ENCODE measurements at regions not wholly inside any gene's neighbourhood (a gene's known extent, or its start where the extent isn't known, plus 50 kb on each side); places are given as distances from the start of the nearest gene placed in this dataset.

GRCh38 chr16:86211800-86212199 is 298.5 kb upstream of the FOXF1 start:
- no peaks in the 10 kb centered on the region for H3K36me3 ChIP-seq
- DNase-seq (ENCODE audit: low spot score in 2 of 2) = no peak
- WGBS, 2 donors = 70 to 76% methylated on average over 6 of the region's 6 CpGs
- H3K27ac ChIP-seq = no peak overlapping the region
- H3K4me3 ChIP-seq = no peak overlapping the region
- H3K27me3 ChIP-seq = peaks cover 0 to 5% of the 10 kb centered on the region in 2 donors
- H3K9me3 ChIP-seq = peaks cover 0 to 4% (median 0%) of the 10 kb centered on the region in 4 donors
- peaks cover 0 to 8% (median 0%) of the 10 kb centered on the region in 4 donors for H3K4me1 ChIP-seq
- TF ChIP-seq POLR2A (IDR thresholded peaks at IDR 0.05) (no peak), EP300 (IDR thresholded peaks at IDR 0.05) (no peak), CTCF (IDR thresholded peaks at IDR 0.05) (no peak)

- Histone ChIP-seq H3K27me3 (no peaks in the 10 kb centered on the region), H3K4me1 (peaks cover 0 to 8% (median 0%) of the 10 kb centered on the region in 4 donors), H3K9me3 (peaks cover 0 to 4% (median 0%) of the 10 kb centered on the region in 4 donors), H3K27ac (no peak overlapping the region), H3K36me3 (no peaks in the 10 kb centered on the region), H3K4me3 (no peak overlapping the region)
- DNase-seq (ENCODE audit: low spot score in 2 of 2) = no peak
- TF ChIP-seq CTCF (IDR thresholded peaks at IDR 0.05) (no peak), POLR2A (IDR thresholded peaks at IDR 0.05) (no peak), EP300 (IDR thresholded peaks at IDR 0.05) (no peak)
- WGBS, 2 donors = 85 to 87% methylated on average over 11 of the region's 11 CpGs
Observed at GRCh38 chr16:86212706-86213436, 297.5 kb upstream of the FOXF1 start.

GRCh38 chr16:86213437-86214205 is 296.7 kb upstream of the FOXF1 start:
- H3K27ac ChIP-seq = no peak overlapping the region
- H3K36me3 ChIP-seq = no peaks in the 10 kb centered on the region
- WGBS, 2 donors = 68 to 73% methylated on average over 12 of the region's 12 CpGs
- TF ChIP-seq EP300 (IDR thresholded peaks at IDR 0.05) (no peak), POLR2A (IDR thresholded peaks at IDR 0.05) (no peak), CTCF (IDR thresholded peaks at IDR 0.05) (no peak)
- peaks cover 0 to 8% (median 0%) of the 10 kb centered on the region in 4 donors for H3K4me1 ChIP-seq
- no peak for DNase-seq (ENCODE audit: low spot score in 2 of 2)
- no peak overlapping the region for H3K4me3 ChIP-seq
- no peaks in the 10 kb centered on the region for H3K27me3 ChIP-seq
- peaks cover 0 to 4% (median 0%) of the 10 kb centered on the region in 4 donors for H3K9me3 ChIP-seq

GRCh38 chr16:86214326-86215232 is 295.7 kb upstream of the FOXF1 start:
- no peak overlapping the region for H3K27ac ChIP-seq
- no peak for TF ChIP-seq POLR2A (IDR thresholded peaks at IDR 0.05)
- no peaks in the 10 kb centered on the region for H3K36me3 ChIP-seq
- H3K9me3 ChIP-seq = peaks cover 0 to 4% (median 0%) of the 10 kb centered on the region in 4 donors
- peaks cover 0 to 8% (median 0%) of the 10 kb centered on the region in 4 donors for H3K4me1 ChIP-seq
- no peak overlapping the region for H3K4me3 ChIP-seq
- WGBS, 2 donors = 43 to 57% methylated on average over 14 of the region's 14 CpGs
- no peak for DNase-seq (ENCODE audit: low spot score in 2 of 2)
- peaks cover 0 to 2% of the 10 kb centered on the region in 2 donors for H3K27me3 ChIP-seq

DNA sequence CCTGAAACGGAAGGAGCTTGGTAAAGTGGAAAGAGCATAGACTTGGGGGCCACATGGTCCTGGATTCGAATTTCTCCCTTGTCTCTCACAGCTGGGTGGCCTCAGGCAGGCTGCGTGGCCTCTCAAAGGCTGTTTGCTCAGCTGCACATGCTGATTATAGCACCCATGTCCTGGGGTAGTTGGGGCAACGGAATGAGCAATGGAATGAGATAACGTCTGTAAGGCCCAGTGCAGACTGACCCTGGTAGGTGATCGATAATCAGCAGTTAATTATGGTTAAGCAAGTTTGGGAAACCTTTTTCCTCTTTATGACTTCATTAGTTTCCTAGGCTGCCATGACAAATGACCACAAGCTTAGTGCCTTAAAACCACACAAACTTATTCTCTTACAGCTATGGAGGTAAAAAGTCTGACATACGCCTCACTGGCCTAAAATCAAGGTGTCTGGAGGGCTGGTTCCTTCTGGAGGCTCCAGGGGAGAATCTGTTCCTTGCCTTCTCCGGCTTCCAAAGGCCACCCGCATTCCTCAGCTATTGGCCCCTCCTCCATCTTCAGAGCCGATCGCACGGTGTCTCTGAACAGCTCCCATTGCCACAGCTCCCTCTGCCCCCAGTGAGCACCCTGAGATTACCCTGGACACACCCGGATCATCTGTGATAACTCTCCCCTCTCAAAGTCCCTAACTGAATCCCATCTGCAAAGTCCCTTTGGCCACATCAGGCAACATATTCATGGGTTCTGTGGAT is 294.9 kb upstream of the FOXF1 start:
- no peak overlapping the region for H3K27ac ChIP-seq
- H3K4me3 ChIP-seq = no peak overlapping the region
- 79 to 82% methylated on average over 13 of the region's 13 CpGs for WGBS, 2 donors
- H3K4me1 ChIP-seq = peaks cover 0 to 8% (median 0%) of the 10 kb centered on the region in 4 donors
- peaks cover 0 to 4% (median 0%) of the 10 kb centered on the region in 4 donors for H3K9me3 ChIP-seq
- H3K27me3 ChIP-seq = peaks cover 0 to 9% of the 10 kb centered on the region in 2 donors
- TF ChIP-seq EP300 (IDR thresholded peaks at IDR 0.05) (no peak), POLR2A (IDR thresholded peaks at IDR 0.05) (no peak), CTCF (IDR thresholded peaks at IDR 0.05) (no peak)
- no peaks in the 10 kb centered on the region for H3K36me3 ChIP-seq
- DNase-seq (ENCODE audit: low spot score in 2 of 2) = no peak

Data from tibial nerve (tissue), 4 donors.